LHCN-M2 (cell line): ENCODE measurements at regions not wholly inside any gene's neighbourhood (a gene's known extent, or its start where the extent isn't known, plus 50 kb on each side); places are given as distances from the start of the nearest gene placed in this dataset.
A peak's percentile ranks its signal among the peaks of the same experiment; 100 is the strongest.
"Not testable (repeated sequence)": the region's sequence is repeated elsewhere in the genome, so short reads cannot be mapped to it uniquely, and the experiment has no call there.

Source experiments
- DNase-seq: peaks from one replicate; pipeline ENCODE4 v3.0.0-alpha.2; 2012; ENCODE audit warnings: low read depth

- no peak for DNase-seq
These were observed 71.9 kb downstream of the DYNAP start for GRCh38 chr18:54662986-54663385.

DNA sequence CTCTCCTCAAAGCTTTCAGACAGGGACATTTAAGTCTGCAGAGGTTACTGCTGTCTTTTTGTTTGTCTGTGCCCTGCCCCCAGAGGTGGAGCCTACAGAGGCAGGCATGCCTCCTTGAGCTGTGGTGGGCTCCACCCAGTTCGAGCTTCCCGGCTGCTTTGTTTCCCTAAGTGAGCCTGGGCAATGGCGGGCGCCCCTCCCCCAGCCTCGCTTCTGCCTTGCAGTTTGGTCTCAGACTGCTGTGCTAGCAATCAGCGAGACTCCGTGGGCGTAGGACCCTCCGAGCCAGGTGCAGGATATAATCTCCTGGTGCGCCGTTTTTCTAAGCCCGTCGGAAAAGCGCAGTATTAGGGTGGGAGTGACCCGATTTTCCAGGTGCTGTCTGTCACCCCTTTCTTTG lies 78.7 kb downstream of the DYNAP start:
- not testable (repeated sequence) for DNase-seq

DNA sequence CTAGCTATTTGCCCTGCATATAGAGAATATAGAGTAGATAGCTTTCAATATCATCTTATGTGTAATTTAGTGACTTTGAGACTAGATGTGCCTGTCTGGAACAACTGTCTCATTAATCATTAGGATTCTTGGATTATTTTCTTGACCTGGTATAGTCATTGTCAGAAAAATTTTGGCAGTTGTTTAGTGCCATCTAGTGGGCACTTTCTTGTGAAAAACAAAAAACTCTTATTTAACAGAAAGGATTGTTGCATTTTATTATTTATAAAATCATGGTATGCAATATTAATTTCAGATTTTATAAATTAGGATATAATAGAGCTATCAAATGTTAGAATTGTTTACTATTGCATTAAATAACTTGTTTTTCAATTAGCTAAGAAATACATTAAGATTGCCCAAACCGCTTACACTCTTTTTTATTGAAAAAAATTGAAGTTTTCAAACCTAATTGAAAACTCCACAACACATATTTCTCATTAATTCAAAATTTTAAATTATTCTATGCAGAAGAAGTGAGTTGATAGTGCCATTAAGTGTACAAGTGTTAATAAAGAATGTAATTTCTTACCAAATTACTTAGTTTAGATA lies 80.3 kb downstream of the DYNAP start:
- peak; percentile 51 for DNase-seq

- no peak for DNase-seq
These were observed 81.1 kb downstream of the DYNAP start for GRCh38 chr18:54672109-54672508.

GRCh38 chr18:54672846-54673475 lies 81.9 kb downstream of the DYNAP start:
- peak; percentile 83 for DNase-seq

- no peak for DNase-seq
These were observed 82.9 kb downstream of the DYNAP start for GRCh38 chr18:54673936-54674335.

DNA sequence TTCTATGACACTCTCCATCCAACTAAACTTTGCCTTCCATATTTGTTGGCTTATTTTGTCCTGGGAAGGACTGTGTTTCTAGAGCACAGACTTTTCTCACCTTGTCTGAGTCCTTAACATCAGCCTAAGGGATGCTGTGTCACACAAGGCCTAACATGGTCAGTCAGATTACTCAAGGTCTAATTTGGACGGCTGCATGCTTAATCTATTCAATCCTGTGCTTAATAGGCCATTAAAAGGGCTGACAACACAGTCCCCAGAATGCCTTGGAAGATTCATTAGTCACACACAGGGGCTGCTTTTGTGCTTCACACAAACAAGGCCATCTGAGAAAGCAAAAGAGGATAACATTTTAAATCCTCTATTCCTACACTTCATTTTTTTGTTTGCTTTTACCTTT lies 84.0 kb downstream of the DYNAP start:
- no peak for DNase-seq

GRCh38 chr18:54679318-54680149 lies 88.5 kb downstream of the DYNAP start:
- DNase-seq = peak; percentile 86

DNA sequence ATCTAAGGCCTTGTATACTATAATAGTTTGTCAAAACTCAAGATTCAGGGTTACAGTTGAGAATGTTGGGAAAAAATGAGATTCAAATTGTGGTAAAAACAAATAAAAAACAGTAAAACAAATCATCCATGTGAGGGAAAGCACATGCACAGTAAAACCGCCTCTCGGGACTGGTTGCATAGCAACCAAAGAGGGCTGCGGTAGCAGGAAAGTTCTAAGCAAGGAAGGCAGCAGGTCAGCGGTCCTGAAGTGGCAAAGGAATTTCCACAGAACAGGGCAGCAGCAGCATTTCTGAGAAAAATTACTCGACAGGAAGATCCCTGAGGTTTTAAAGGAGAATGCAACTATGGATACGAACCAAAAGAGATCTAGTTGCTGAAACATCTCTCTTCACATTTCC lies 93.7 kb downstream of the DYNAP start:
- DNase-seq = no peak

DNA sequence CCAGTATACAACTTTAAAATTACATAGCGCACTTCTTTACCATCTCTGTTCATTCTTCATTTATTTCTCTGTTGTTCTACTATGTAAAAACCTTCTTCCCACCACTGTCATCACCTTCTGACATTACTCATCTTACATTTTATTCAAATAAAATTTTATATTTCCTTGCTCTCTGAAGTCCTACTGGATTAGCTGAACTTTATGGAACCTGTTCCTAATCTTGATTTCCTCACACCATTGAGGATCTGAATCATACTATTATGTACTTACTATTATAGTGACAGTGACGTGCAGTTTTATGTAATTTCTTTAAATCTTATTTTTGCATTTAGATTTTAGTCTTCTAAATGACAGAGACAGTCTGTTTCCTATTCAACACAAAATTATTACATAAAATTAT lies 98.3 kb downstream of the DYNAP start:
- no peak for DNase-seq

DNA sequence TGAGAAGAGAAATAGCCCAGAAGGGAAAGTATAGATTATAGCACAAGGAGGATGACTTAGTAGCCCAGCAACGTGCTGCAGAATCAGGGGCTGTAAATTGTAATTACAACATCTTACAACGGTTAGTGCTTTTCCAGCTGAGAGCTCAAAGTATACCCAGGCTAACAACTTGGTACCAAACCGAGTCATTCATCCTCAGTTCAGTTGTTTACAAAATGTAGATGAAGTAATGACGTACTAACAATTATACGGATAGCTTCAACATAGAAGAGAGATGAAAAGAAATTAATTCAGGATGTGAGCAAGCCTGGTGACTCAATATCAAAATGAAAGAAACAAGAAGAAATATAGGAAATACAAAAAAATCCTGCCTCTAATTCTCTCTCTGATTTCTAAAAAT lies 99.2 kb downstream of the DYNAP start:
- no peak for DNase-seq

DNA sequence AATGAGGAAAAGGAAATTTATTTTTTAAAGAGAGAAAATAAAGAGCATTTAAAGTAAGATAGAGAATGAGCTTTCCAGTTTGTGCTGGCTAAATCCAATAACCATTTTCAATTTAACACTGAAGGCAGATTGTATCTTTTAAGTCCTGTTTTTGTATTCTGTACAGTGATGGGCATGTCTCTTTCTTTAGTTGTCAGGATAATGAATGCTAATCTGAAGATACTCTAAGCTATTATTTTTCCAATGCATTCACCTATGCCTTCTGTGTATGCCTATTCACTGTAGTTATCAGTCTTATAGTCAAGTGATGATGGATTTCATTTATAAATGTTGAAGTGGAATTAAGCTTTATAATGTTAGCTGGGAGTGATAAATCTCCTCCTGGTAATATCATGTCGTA lies 101.4 kb downstream of the DYNAP start:
- no peak for DNase-seq

GRCh38 chr18:54696616-54697293 lies 105.7 kb downstream of the DYNAP start:
- DNase-seq = no peak

DNA sequence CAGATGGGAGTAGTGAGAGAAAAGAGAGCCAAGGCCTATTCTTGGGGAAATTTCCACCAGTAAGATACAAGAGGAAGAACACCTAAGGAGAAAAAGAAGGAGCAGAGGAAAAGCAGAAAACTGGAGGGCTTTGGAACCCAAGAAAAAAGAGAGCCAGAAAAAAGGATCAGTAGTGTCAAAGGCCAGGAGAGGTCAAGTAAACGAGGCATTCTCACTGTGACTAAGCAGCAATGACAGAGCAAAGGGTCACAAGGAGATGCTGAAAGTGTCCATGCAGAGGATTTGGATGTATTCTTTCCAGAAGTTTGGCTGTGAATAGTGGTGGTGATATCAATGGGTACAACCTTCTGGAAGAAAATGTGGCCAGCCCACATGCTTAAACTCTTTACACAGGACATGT lies 109.5 kb downstream of the DYNAP start:
- DNase-seq = peak; percentile 12

DNA sequence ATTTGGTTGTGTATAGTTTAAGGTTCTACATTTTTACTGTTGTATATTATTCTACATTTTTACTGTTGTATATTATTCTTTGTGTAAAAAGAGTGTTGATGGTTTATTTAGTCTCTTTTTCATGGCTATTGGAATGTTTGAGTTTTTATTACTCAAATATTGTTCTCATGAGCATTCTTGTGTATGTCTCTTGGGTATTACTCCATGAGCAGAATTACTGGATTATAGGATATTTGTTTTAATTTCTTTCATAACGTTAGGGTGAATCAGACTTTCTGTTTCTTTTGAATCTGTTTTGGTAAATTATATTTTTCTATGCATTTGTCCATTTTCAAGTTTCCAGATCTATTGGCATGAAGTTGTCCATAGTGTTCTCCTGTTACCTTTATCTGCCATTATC lies 111.6 kb downstream of the DYNAP start:
- DNase-seq = peak; percentile 46

DNA sequence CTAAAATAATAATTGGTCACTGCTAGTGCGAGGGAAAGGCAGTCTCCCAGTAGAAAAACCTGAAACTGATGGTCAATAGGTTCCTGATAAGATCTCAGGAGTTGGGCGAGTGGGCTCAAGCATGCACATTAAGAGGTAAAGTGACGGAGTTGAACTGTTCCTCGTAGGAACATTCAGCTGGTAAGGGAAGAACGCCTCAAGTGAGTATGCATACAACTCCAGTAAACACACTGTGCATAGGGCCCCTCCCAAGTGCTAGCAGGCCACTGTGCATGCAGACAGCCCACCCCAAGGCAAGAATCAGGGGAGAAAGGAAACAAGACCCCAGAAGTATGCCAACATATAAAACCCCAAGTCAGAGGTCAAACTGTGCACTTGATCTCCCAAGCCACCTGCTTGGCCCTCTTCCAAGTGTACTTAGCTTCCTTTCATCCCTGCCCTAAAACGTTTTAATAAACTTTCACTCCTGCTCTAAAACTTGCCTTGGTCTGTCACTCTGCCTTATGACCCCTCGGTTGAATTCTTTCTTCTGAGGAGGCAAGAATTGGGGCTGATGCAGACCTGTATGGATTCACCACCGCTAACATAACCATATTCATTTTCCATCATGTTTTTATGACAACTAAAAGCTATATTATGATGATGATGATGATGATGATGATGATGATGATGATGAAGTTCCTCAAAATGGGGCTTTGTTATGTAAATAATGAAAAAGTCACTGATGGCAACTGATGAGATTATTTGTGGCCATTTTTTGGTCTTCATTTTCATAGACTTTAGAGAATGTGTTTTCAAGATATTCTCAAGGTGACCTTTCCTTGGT lies 118.0 kb upstream of the RAB27B start:
- no peak for DNase-seq

DNA sequence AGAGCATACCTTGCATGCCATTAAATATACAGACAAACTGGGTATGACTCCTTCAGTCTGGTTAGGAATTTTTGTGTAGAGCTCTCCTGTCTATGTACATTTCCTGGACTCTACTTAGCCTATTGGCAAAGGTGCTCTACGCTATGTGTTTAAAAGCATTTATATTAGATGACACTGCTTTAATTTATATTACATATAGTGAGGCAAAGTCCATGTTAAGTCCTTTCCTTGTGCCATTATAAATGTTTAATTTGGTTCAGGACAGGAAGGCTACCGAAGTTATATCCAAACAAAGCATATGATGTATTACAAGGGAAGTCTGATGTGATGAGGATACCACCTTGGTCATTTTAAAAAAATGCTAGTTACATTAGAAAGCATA lies 117.4 kb upstream of the RAB27B start:
- DNase-seq = no peak

GRCh38 chr18:54712306-54712705 lies 116.0 kb upstream of the RAB27B start:
- peak; percentile 94 for DNase-seq

DNA sequence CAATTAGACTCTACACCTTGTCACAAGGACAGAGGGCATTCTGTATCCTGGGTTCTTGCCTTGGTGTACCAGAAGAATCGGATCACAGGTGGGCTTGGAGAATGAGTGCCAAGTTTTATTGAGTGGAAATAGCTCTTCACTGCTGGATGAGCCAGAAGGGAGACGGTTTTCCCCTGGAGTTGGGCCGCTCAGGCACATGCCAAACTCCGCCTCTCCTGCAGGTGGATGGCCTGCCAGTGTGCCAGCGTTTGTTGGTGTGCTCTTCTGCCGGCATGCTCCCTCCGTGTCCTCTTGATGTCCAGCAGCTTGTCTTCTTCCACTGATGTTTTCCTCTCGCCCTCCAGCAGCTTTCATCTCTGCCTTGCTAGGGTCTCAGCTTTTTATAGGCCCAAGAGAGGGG lies 115.5 kb upstream of the RAB27B start:
- DNase-seq = no peak

DNA sequence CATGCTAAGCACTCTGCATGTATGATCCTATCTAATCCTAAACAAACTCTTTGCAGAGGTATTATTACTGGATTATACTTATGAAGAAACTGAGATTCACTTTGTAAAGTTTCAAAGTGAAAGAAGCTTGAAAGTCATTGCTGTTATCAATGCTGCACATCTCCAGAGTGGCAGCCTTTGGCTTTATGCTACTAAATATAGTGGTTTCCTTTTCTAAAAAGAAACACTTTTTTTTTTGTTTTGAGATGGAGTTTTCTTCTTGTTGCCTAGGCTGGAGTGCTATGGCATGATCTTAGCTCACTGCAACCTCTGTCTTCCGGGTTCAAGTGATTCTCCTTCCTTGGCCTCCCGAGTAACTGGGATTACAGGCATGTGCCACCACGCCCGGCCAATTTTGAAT lies 114.9 kb upstream of the RAB27B start:
- no peak for DNase-seq

DNA sequence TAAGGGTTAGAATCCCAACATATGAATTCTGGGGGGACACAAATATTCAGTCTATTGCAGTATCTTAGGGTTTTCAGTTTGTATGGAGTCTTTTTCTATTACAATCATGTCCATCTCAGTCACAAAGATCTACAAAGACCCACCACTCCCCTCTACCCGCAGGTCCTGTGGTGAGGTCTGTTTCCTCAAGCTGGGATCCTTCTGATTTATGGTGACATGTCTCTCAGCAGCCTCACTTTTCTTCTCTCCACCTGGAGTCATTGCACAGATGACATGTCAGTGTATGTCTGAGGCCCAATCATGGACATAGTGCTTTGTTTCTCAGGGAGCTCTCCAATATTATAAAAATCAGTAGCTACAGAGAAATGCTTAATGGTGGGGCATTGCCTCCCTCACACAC lies 113.4 kb upstream of the RAB27B start:
- no peak for DNase-seq

DNA sequence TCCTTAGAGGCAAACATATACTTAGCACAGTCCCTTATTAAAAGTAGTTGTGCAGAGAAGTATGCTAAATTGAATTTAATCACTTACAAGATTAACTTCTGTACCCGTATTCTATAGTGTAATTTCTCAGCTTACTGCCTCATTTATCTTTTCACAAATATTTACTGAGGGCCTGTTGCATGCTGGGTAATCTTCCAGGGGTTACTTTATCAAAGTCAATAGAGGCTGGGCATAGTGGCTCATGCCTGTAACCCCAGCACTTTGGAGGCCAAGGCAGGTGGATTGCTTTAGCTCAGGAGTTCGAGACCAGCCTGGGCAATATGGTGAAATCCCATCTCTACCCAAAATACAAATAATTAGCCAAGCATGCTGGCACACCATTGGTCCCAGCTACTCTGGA lies 111.7 kb upstream of the RAB27B start:
- no peak for DNase-seq
